HG03103 (cell line): ENCODE measurements at regions not wholly inside any gene's neighbourhood (a gene's known extent, or its start where the extent isn't known, plus 50 kb on each side); places are given as distances from the start of the nearest gene placed in this dataset.

Source experiments
- ATAC-seq: cut with Tn5 transposase; IDR thresholded peaks from one replicate; pipeline ENCODE4 v1.9.1; 2021; ENCODE audit warnings: low read depth; ENCODE audit not compliant: unreplicated experiment

- ATAC-seq, result no peak
These were observed 1253.3 kb downstream of the TBC1D22A start for GRCh38 chr22:48015701-48016100.

DNA sequence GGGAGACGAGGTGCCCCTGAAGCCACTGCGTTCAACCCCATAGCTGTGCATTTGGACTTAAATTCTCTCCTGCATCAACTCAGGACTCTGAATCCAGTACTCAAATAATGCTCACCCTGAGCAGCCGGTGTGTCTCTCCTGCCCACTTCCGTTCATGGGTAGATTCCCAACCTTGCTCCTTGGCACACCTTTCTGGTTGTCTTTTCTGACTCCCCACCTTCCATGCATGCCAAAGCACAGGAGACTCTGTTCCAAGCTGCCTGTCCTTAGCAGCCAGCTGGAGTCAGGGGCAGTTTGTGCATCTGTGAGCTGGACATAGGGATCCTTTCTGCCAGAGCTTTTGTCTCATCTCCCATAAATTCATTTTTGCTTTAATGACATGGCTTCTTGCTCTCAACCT lies 1242.5 kb downstream of the TBC1D22A start:
- no peak for ATAC-seq

GRCh38 chr22:48004038-48004437 lies 1241.6 kb downstream of the TBC1D22A start:
- ATAC-seq, result no peak

- ATAC-seq, result no peak
These were observed 1238.7 kb downstream of the TBC1D22A start for GRCh38 chr22:48001101-48001500.

- ATAC-seq, result no peak
These were observed 1235.2 kb downstream of the TBC1D22A start for GRCh38 chr22:47997612-47998011.

- no peak for ATAC-seq
These were observed 1234.7 kb downstream of the TBC1D22A start for GRCh38 chr22:47997052-47997590.

- ATAC-seq, result no peak
These were observed 1234.0 kb downstream of the TBC1D22A start for GRCh38 chr22:47996446-47996857.

GRCh38 chr22:47995718-47996117 lies 1233.3 kb downstream of the TBC1D22A start:
- no peak for ATAC-seq

GRCh38 chr22:47995264-47995627 lies 1232.8 kb downstream of the TBC1D22A start:
- ATAC-seq, result no peak

DNA sequence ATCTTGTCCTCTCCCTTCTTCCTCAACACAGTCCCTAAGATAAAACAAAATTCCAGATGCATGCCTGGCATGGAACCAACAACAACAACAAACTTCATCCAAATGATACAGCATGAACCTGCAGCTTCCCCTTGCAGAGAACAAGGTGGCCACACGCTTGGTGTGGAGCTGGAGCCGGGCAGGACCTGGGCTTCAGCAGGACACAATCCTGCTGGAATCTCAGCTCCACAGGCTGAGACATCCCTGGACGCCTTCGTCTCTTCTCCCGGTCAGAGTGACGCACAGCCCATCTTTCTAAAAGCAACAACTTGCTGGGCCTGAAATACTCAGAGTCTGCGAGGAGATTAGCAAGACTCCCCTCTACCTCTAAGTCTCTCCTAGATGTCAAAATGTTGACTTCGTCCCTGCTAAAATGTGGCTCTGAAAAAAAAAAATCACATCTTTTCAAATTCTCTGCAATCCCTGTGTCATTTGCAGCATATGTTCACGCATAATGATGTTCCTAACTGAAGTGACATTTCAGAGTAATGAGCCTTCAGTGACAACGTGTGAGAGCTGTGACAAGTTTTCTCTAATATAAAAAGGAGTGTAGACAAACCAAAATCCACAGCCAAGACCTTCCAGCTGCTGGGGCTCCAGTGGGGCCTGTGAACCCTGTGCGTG lies 1232.3 kb downstream of the TBC1D22A start:
- ATAC-seq, result no peak

DNA sequence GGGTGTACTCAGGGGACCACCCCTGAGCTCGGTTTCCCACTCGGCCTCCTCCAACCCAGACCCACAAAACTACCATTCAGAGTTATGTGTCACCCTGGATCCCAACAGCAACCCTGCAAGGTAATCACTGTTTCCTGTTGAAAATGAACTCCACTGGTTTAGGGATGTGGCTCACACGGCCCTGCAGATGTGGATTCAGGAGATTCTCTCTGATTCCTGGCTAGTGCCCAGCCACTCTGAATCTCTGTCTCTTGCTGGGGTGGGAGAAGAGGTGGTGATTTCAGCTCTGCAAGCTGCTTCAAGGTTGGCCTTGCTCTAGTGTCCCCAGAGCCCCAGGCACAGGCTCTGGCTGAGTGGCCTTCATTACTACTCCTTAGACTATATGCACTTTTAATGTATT lies 1231.6 kb downstream of the TBC1D22A start:
- ATAC-seq, result no peak

DNA sequence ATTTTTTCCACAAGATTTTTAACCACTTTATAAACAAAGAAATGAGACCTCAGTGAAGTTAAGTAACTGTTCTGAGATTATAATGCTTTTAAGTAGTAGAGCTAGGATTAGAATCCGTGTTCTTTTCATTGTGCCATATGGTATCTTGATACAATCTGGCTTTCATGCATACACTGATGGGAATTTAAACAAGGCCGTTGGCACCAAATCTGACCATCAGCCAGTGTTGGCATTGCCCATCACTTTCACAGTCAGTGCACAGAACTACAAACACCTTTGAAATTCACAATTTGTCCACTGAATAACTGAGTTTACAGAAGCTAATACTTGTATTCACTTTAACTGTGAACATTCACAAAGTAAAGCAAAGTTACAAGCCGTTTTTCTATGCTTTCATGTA lies 1228.0 kb downstream of the TBC1D22A start:
- ATAC-seq, result no peak

DNA sequence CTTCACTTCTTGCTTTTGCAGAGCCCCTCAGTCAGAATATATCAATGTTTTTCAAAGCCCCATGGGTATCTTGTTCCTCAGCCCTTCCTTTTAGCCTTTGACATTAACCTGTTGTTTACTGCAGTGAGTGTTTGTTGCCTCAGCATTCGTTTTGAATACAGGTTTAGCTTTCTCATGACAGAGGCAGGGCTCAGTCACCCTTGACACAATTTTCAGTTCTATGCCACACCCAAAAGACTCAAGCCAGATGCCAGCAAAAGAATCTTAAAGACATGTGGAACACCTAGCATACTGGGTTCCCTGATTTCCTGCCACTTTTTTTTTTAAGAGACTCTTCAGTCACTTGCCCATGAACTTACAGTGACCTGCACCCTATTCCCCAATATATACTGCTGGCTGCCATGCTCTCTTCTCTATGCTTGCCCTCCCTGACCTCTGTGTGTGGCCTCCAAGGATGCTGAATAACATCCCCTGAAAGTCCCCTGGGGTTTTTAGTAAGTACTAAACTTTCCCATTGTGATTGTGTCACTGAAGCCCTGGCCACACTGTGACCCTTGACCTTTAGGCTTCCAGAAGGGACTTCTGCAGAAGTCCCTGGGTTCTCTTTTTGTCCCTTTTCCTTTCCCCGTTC lies 1225.5 kb downstream of the TBC1D22A start:
- no peak for ATAC-seq

DNA sequence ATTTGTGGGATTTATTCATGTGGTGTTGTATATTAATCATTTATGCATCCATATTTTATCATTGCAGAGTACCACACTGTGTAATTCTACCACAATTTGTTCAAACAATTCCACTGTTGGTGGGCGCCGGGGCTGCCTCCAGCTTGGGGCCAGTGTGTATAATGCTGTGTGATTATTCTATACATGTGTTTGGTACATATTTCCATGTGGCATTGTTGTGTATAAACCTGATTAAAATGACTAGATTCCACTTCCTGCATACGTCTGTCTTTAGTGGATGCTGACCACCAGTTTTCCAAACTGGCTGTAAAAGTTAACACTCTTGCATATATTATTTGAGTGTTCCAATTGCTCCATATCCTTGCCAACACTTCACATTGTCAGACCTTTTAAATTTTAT lies 1213.8 kb downstream of the TBC1D22A start:
- ATAC-seq, result no peak

- no peak for ATAC-seq
These were observed 1205.4 kb downstream of the TBC1D22A start for GRCh38 chr22:47967831-47968230.

GRCh38 chr22:47966316-47966715 lies 1203.9 kb downstream of the TBC1D22A start:
- ATAC-seq, result no peak

DNA sequence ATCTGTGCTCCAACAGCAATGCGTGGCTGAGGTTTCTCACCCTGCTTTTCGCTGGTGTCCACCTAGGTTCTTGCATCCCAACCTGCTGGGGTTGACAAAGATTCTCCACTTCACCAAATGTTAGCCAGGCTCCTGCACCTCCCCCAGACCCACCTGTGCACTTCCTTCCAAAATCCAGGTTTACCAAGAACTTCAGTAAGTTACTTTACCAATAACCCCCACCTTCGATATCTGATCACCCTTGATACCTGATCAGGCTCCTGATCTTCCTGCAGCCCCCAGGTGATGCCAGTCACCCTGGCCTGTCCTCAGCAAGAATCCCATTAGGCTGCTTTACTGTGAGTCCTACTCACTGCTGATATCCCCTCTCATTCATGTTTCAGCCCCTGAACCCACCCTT lies 1203.4 kb downstream of the TBC1D22A start:
- ATAC-seq, result no peak

DNA sequence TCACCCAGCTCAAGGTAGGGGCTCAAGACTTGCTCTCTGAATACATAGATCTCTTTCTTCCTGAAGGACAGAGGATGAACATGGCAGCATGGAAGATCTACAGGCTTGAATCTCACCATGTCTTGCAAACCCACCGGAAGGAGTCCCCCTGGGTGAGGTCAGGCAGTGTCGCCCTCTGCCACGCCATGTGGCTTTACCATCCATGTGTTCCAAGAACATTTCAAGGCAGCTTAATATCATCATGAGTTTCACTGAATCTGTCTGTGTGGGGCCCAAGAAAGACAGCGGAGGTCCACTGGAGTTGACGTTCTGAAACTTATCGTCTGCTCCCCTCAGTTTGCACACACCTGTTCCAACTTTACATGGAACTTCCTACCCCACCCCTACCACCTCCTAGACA lies 1202.6 kb downstream of the TBC1D22A start:
- ATAC-seq, result no peak

DNA sequence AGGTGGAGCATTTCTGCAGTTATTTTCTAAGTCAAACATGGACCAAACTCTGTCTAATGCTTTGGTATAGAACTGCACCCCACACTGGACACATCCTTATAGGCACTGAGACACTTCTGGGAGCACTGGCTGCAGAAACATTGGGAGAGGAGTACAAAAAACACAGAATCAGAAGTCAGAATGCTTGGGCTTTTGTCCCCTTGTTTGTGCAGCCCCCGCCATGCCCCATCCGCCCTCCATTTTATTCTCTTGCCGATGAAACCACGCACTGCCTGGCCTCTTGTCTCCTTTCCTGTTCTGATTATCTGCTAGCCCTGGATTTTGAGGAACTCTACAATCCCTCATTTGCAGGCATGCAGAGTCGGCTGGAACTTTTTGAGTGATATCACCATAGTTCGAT lies 1201.2 kb downstream of the TBC1D22A start:
- ATAC-seq, result no peak

DNA sequence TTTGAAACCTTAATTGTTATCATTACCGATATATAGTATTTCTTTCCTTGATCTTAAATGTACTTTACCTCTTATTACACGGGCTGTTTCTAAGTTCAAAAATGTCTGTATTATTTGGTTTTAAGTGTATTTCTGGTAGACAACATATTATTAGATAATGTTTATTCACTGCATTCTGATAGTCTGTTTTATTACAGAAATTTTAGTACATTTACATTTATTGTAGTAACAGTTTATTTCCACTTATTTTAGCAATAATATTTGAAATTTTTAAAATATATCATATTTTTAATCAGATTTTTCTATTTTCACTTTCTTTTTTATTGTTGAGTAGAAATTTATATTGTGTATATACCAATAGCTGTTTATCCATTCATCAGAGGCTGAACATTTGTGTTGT lies 1195.2 kb downstream of the TBC1D22A start:
- ATAC-seq, result no peak

DNA sequence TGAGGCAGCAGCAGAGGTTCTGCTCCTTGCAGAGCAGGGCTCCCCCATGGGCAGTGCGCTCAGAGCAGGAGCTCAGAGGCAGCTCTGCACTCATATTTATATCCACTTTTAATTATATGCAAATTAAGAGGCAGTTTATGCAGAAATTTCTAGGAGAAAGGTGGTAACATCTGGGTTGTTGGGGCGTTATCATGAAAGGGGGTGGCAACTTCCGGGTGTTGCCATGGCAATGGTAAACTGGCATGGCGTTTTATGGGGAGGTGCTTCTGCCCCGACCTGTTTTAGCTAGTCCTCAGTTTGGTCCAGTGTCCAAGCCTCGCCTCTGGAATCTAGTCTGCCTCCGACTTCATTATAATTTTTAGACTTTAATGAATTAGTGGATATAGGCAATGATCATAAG lies 1191.7 kb downstream of the TBC1D22A start:
- ATAC-seq, result no peak

GRCh38 chr22:47944941-47945340 lies 1182.5 kb downstream of the TBC1D22A start:
- ATAC-seq, result no peak
